ENCODE measurements at regions not wholly inside any gene's neighbourhood (a gene's known extent, or its start where the extent isn't known, plus 50 kb on each side); places are given as distances from the start of the nearest gene placed in this dataset.
A peak's percentile ranks its signal among the peaks of the same experiment; 100 is the strongest.

GRCh38 chr11:115939731-115940421 is 435.7 kb upstream of the CADM1 start:
- no peaks in the 10 kb centered on the region for H3K36me3 Mint-ChIP-seq
- no peak for DNase-seq
- Histone ChIP-seq H3K27me3 (ENCODE audit: control insufficient read depth in 2 of 2, insufficient read depth in 2 of 2, low read length in 2 of 2) (peaks cover 13 to 19% of the 10 kb centered on the region in 2 donors), H4K20me1 (ENCODE audit: insufficient read depth, low read length) (no peaks in the 10 kb centered on the region), H3K79me2 (ENCODE audit: insufficient read depth, low read length) (no peaks in the 10 kb centered on the region), H2AFZ (ENCODE audit: insufficient read depth, low read depth, low read length, poor library complexity, severe bottlenecking) (no peak overlapping the region), H3K4me3 (replicated peaks in 1 of 3; ENCODE audit: low read depth in 2 of 3, low read length in 3 of 3) (no peak overlapping the region), H3K9me3 (replicated peaks in 1 of 2; ENCODE audit: control insufficient read depth in 1 of 2, insufficient read depth in 1 of 2, low read length in 2 of 2) (no peaks in the 10 kb centered on the region), H3K4me1 (ENCODE audit: control insufficient read depth in 1 of 2, insufficient read depth in 2 of 2, low read length in 2 of 2) (peaks cover 15 to 20% of the 10 kb centered on the region in 2 donors), H3K27ac (ENCODE audit: low read depth in 1 of 2, low read length in 2 of 2) (no peak overlapping the region), H3K4me2 (replicated peaks; ENCODE audit: extremely low read depth, low read length, poor library complexity, severe bottlenecking) (no peak overlapping the region), H3K36me3 (replicated peaks in 1 of 2; ENCODE audit: control insufficient read depth in 1 of 2, insufficient read depth in 2 of 2, low read length in 2 of 2) (no peaks in the 10 kb centered on the region), H3K9ac (ENCODE audit: insufficient read depth, low read length, poor library complexity, severe bottlenecking) (no peak overlapping the region)
- H3K27me3 Mint-ChIP-seq (ENCODE audit: low read depth in 3 of 3) = peaks cover 8 to 33% (median 19%) of the 10 kb centered on the region in 3 donors
- TF ChIP-seq CTCF (IDR thresholded peaks at IDR 0.05) = no peak
- H3K9me3 Mint-ChIP-seq = no peaks in the 10 kb centered on the region
- intact Hi-C loops (cut with micrococcal nuclease) = loop anchor here in 1 of 2 donors (5.0 kb wide), 1 partner anchor 228 kb away; no protein-coding TSS in a partner anchor
- peak overlapping the region in 1 of 7 donors; percentile 50 for H3K27ac Mint-ChIP-seq
- 81% methylated on average over 4 of the region's 7 CpGs for WGBS (ENCODE audit: insufficient coverage)
- peaks cover 12% of the 10 kb centered on the region for H3K4me1 Mint-ChIP-seq
- H3K4me3 Mint-ChIP-seq = peak overlapping the region in 1 of 2 donors; percentile 1

- no peaks in the 10 kb centered on the region for H3K36me3 Mint-ChIP-seq
- Histone ChIP-seq H3K4me1 (ENCODE audit: control insufficient read depth in 1 of 2, insufficient read depth in 2 of 2, low read length in 2 of 2) (peaks cover 15 to 20% of the 10 kb centered on the region in 2 donors), H3K27me3 (ENCODE audit: control insufficient read depth in 2 of 2, insufficient read depth in 2 of 2, low read length in 2 of 2) (peaks cover 13 to 19% of the 10 kb centered on the region in 2 donors), H2AFZ (ENCODE audit: insufficient read depth, low read depth, low read length, poor library complexity, severe bottlenecking) (no peak overlapping the region), H3K9me3 (replicated peaks in 1 of 2; ENCODE audit: control insufficient read depth in 1 of 2, insufficient read depth in 1 of 2, low read length in 2 of 2) (no peaks in the 10 kb centered on the region), H3K9ac (ENCODE audit: insufficient read depth, low read length, poor library complexity, severe bottlenecking) (no peak overlapping the region), H3K27ac (ENCODE audit: low read depth in 1 of 2, low read length in 2 of 2) (no peak overlapping the region), H3K79me2 (ENCODE audit: insufficient read depth, low read length) (no peaks in the 10 kb centered on the region), H3K4me3 (replicated peaks in 1 of 3; ENCODE audit: low read depth in 2 of 3, low read length in 3 of 3) (no peak overlapping the region), H4K20me1 (ENCODE audit: insufficient read depth, low read length) (no peaks in the 10 kb centered on the region), H3K4me2 (replicated peaks; ENCODE audit: extremely low read depth, low read length, poor library complexity, severe bottlenecking) (no peak overlapping the region), H3K36me3 (replicated peaks in 1 of 2; ENCODE audit: control insufficient read depth in 1 of 2, insufficient read depth in 2 of 2, low read length in 2 of 2) (no peaks in the 10 kb centered on the region)
- intact Hi-C loops (cut with micrococcal nuclease) = loop anchor here in 1 of 2 donors (5.0 kb wide), 1 partner anchor 227 kb away; no protein-coding TSS in a partner anchor
- peaks cover 12% of the 10 kb centered on the region for H3K4me1 Mint-ChIP-seq
- peaks cover 9 to 33% (median 19%) of the 10 kb centered on the region in 3 donors for H3K27me3 Mint-ChIP-seq (ENCODE audit: low read depth in 3 of 3)
- TF ChIP-seq CTCF (IDR thresholded peaks at IDR 0.05) = no peak
- no peak for DNase-seq
- no peaks in the 10 kb centered on the region for H3K9me3 Mint-ChIP-seq
- no peak overlapping the region for H3K4me3 Mint-ChIP-seq
- 94% methylated on average over 2 of the region's 6 CpGs for WGBS (ENCODE audit: insufficient coverage)
- peak overlapping the region in 1 of 7 donors; percentile 7 for H3K27ac Mint-ChIP-seq
These were observed 435.0 kb upstream of the CADM1 start for GRCh38 chr11:115939104-115939730.

Measured in CD14-positive monocyte (primary cell).